Gastrocnemius medialis (tissue), 4 donors: ENCODE measurements at regions not wholly inside any gene's neighbourhood (a gene's known extent, or its start where the extent isn't known, plus 50 kb on each side); places are given as distances from the start of the nearest gene placed in this dataset.

ENCODE experiments used
- CTCF ChIP-seq, 5 experiments: fragments of 450-650 bp in 3 of 5; fragments of 200-600 bp in 2 of 5; sonication (generic) in 2 of 5; IDR thresholded peaks in 4 of 5; conservative IDR thresholded peaks in 1 of 5; 1 replicate in 4 of 5; 2 replicates in 1 of 5; pipeline ENCODE4 v1.5.1; 2016 to 2019; ENCODE audit warnings: antibody characterized with exemption in 5 of 5, mild to moderate bottlenecking in 3 of 5, moderate library complexity in 3 of 5
- POLR2A ChIP-seq, 2 donors: fragments of 450-650 bp; IDR thresholded peaks; one replicate each; pipeline ENCODE4 v1.6.1; 2017; ENCODE audit warnings: antibody characterized with exemption in 2 of 2, mild to moderate bottlenecking in 2 of 2, moderate library complexity in 2 of 2

GRCh38 chr7:115493381-115493780 lies 537.2 kb downstream of the TFEC start:
- no peak for TF ChIP-seq CTCF (IDR thresholded peaks at IDR 0.05 in 4 of 5, conservative IDR thresholded peaks at IDR 0.05 in 1 of 5)
- TF ChIP-seq POLR2A (IDR thresholded peaks at IDR 0.05) = no peak
